Sigmoid colon (tissue), 4 donors: ENCODE measurements at regions not wholly inside any gene's neighbourhood (a gene's known extent, or its start where the extent isn't known, plus 50 kb on each side); places are given as distances from the start of the nearest gene placed in this dataset.

Experiments
- CTCF ChIP-seq, 4 experiments: fragments of 450-650 bp in 3 of 4; fragments of 200-600 bp in 1 of 4; IDR thresholded peaks; one replicate each; pipeline ENCODE4 v1.5.1; 2016 to 2019; ENCODE audit warnings: antibody characterized with exemption in 4 of 4, mild to moderate bottlenecking in 3 of 4, moderate library complexity in 2 of 4
- EP300 ChIP-seq, 4 donors: sonication (generic); formaldehyde crosslinking; IDR thresholded peaks; one replicate each; pipeline ENCODE4 v1.6.1; 2017; ENCODE audit warnings: antibody characterized with exemption in 4 of 4
- POLR2A ChIP-seq, 2 donors: fragments of 450-650 bp; IDR thresholded peaks; one replicate each; pipeline ENCODE4 v1.6.1; 2016; ENCODE audit warnings: antibody characterized with exemption in 2 of 2, mild to moderate bottlenecking in 2 of 2, moderate library complexity in 2 of 2
- POLR2AphosphoS5 ChIP-seq, 4 donors: sonication (generic); formaldehyde crosslinking; IDR thresholded peaks; one replicate each; pipeline ENCODE4 v1.6.1; 2017; ENCODE audit warnings: antibody characterized with exemption in 4 of 4

GRCh38 chr3:168330983-168331382 is 235.3 kb upstream of the GOLIM4 start:
- TF ChIP-seq EP300 (IDR thresholded peaks at IDR 0.05), result no peak
- no peak for TF ChIP-seq POLR2A (IDR thresholded peaks at IDR 0.05)
- no peak for TF ChIP-seq CTCF (IDR thresholded peaks at IDR 0.05)
- no peak for TF ChIP-seq POLR2AphosphoS5 (IDR thresholded peaks at IDR 0.05)
